IMR-90 (cell line): ENCODE measurements at regions not wholly inside any gene's neighbourhood (a gene's known extent, or its start where the extent isn't known, plus 50 kb on each side); places are given as distances from the start of the nearest gene placed in this dataset.
A peak's percentile ranks its signal among the peaks of the same experiment; 100 is the strongest.

Experiments used
- ATAC-seq: fragments of 200-7000 bp; cut with Tn5 transposase; 2 replicates; pipeline ENCODE4 v1.9.1; 2020; ENCODE audit warnings: low read depth, mild to moderate bottlenecking, moderate library complexity
- BruUV-seq: library from RNA; stranded (reverse); fragments of 400-500 nt; replicated peaks from 2 replicates; lab custom pipeline; 2021; lab: Mats Ljungman, UMichigan
- CTCF ChIA-PET: fragments of 300-600 bp; formaldehyde crosslinking; extraction: SDS; loops from one replicate; lab custom pipeline; 2021; ENCODE audit warnings: antibody characterized with exemption; lab: Yijun Ruan, JAX
- POLR2A ChIA-PET: fragments of 300-600 bp; sonication (Branson Sonifier 250); formaldehyde crosslinking; loops from one replicate; lab custom pipeline; 2022; ENCODE audit warnings: antibody characterized with exemption; ENCODE audit not compliant: unreplicated experiment; lab: Charles Lee
- DNase-seq: peaks from one replicate; pipeline ENCODE4 v3.0.0; 2013
- H2AFZ ChIP-seq: replicated peaks from 2 replicates; pipeline ENCODE3; 2013; ENCODE audit warnings: low read length, mild to moderate bottlenecking; ENCODE audit not compliant: poor library complexity
- H2AK5ac ChIP-seq: 2 replicates; pipeline ENCODE4 v1.6.1; 2013; ENCODE audit warnings: low read depth, low read length, inconsistent platforms
- H2AK9ac ChIP-seq: replicated peaks from 2 replicates; pipeline ENCODE3; 2013; ENCODE audit warnings: mild to moderate bottlenecking, low read depth, low read length, moderate library complexity; ENCODE audit not compliant: poor library complexity
- H2BK120ac ChIP-seq: 2 replicates; pipeline ENCODE4 v1.6.1; 2013; ENCODE audit warnings: low read depth, low read length, inconsistent platforms
- H2BK15ac ChIP-seq: 3 replicates; pipeline ENCODE4 v1.6.1; 2013; ENCODE audit warnings: low read depth, low read length, inconsistent platforms
- H2BK20ac ChIP-seq: 2 replicates; pipeline ENCODE4 v1.6.1; 2013; ENCODE audit warnings: low read depth, mild to moderate bottlenecking, inconsistent platforms, low read length, moderate library complexity
- H2BK5ac ChIP-seq: 2 replicates; pipeline ENCODE4 v1.6.1; 2013; ENCODE audit warnings: mild to moderate bottlenecking, low read depth, low read length, inconsistent platforms; ENCODE audit not compliant: poor library complexity, severe bottlenecking
- H3K14ac ChIP-seq: replicated peaks from 2 replicates; pipeline ENCODE4 v1.6.1; 2013; ENCODE audit warnings: low read depth, low read length, inconsistent platforms
- H3K18ac ChIP-seq: 2 replicates; pipeline ENCODE4 v1.6.1; 2013; ENCODE audit warnings: low read depth, low read length, control low read depth
- H3K23ac ChIP-seq: 2 replicates; pipeline ENCODE4 v1.6.1; 2013; ENCODE audit warnings: low read depth, low read length, inconsistent platforms
- H3K27ac ChIP-seq: 2 replicates; pipeline ENCODE4 v1.5.1; 2013; ENCODE audit warnings: mild to moderate bottlenecking, control low read depth, low read length; ENCODE audit not compliant: insufficient read depth
- H3K27me3 ChIP-seq: 2 replicates; pipeline ENCODE4 v1.6.1; 2013; ENCODE audit warnings: low read length; ENCODE audit not compliant: control insufficient read depth, insufficient read depth
- H3K36me3 ChIP-seq: 2 replicates; pipeline ENCODE4 v1.6.1; 2013; ENCODE audit warnings: low read length, mixed read lengths; ENCODE audit not compliant: control insufficient read depth, insufficient read depth
- H3K4ac ChIP-seq: 2 replicates; pipeline ENCODE4 v1.6.1; 2013; ENCODE audit warnings: low read depth, low read length, inconsistent platforms
- H3K4me1 ChIP-seq: 2 replicates; pipeline ENCODE4 v1.6.1; 2013; ENCODE audit warnings: low read length, mixed read lengths; ENCODE audit not compliant: control insufficient read depth, insufficient read depth
- H3K4me2 ChIP-seq: 2 replicates; pipeline ENCODE4 v1.6.1; 2013; ENCODE audit warnings: low read depth, mild to moderate bottlenecking, control low read depth, low read length, moderate library complexity
- H3K4me3 ChIP-seq: 2 replicates; pipeline ENCODE4 v1.5.1; 2013; ENCODE audit warnings: low read depth, mild to moderate bottlenecking, control low read depth, low read length, moderate library complexity; ENCODE audit not compliant: insufficient read depth
- H3K56ac ChIP-seq: 2 replicates; pipeline ENCODE4 v1.6.1; 2013; ENCODE audit warnings: low read length, inconsistent platforms; ENCODE audit not compliant: insufficient read depth; ENCODE audit errors: extremely low read depth
- H3K79me1 ChIP-seq, 2 experiments: 2 replicates each; pipeline ENCODE4 v1.6.1; 2013; ENCODE audit warnings: low read length in 2 of 2, inconsistent platforms in 1 of 2, low read depth in 1 of 2
- H3K9ac ChIP-seq: 2 replicates; pipeline ENCODE4 v1.6.1; 2013; ENCODE audit warnings: low read depth, low read length, control low read depth
- H3K9me1 ChIP-seq: 2 replicates; pipeline ENCODE4 v1.6.1; 2013; ENCODE audit warnings: low read length, inconsistent platforms; ENCODE audit not compliant: insufficient read depth
- H3K9me3 ChIP-seq: 2 replicates; pipeline ENCODE4 v1.6.1; 2013; ENCODE audit warnings: low read length; ENCODE audit not compliant: control insufficient read depth, insufficient read depth
- H4K20me1 ChIP-seq: 2 replicates; pipeline ENCODE4 v1.6.1; 2013; ENCODE audit warnings: low read length, inconsistent platforms; ENCODE audit not compliant: insufficient read depth
- H4K5ac ChIP-seq: 2 replicates; pipeline ENCODE4 v1.6.1; 2013; ENCODE audit warnings: mild to moderate bottlenecking, low read depth, low read length, control low read depth
- H4K8ac ChIP-seq, 2 experiments: 2 replicates each; pipeline ENCODE4 v1.6.1; 2013; ENCODE audit warnings: low read depth in 2 of 2, low read length in 2 of 2, control low read depth in 1 of 2, inconsistent platforms in 1 of 2
- H4K91ac ChIP-seq: 2 replicates; pipeline ENCODE4 v1.6.1; 2013; ENCODE audit warnings: low read depth, low read length, inconsistent platforms; ENCODE audit not compliant: insufficient read depth
- BHLHE40 ChIP-seq: fragments of 150-350 bp; IDR thresholded peaks from 2 replicates; pipeline ENCODE4 v1.6.1; 2016; ENCODE audit warnings: mild to moderate bottlenecking, low read depth, low read length
- CEBPB ChIP-seq: IDR thresholded peaks from 2 replicates; pipeline ENCODE4 v1.6.1; 2012; ENCODE audit warnings: low read depth, low read length, improper control_type of control experiment
- CHD1 ChIP-seq: IDR thresholded peaks from 2 replicates; pipeline ENCODE4 v1.6.1; 2012; ENCODE audit warnings: low read depth, low read length, improper control_type of control experiment
- CTCF ChIP-seq: conservative IDR thresholded peaks from 2 replicates; pipeline ENCODE4 v1.5.1; 2012; ENCODE audit warnings: mild to moderate bottlenecking, low read depth, low read length, improper control_type of control experiment
- ELK1 ChIP-seq: fragments of 150-350 bp; IDR thresholded peaks from 2 replicates; pipeline ENCODE4 v1.6.1; 2016; ENCODE audit warnings: low read depth, mild to moderate bottlenecking, low read length, moderate library complexity, borderline replicate concordance
- FOS ChIP-seq: fragments of 150-350 bp; IDR thresholded peaks from 2 replicates; pipeline ENCODE4 v1.6.1; 2016; ENCODE audit warnings: low read depth, low read length
- MAFK ChIP-seq: IDR thresholded peaks from 2 replicates; pipeline ENCODE4 v1.6.1; 2012; ENCODE audit warnings: low read depth, low read length, improper control_type of control experiment
- MAZ ChIP-seq: IDR thresholded peaks from 2 replicates; pipeline ENCODE4 v1.6.1; 2012; ENCODE audit warnings: low read depth, mild to moderate bottlenecking, low read length, improper control_type of control experiment, moderate library complexity, borderline replicate concordance
- MXI1 ChIP-seq: IDR thresholded peaks from 2 replicates; pipeline ENCODE4 v1.6.1; 2012; ENCODE audit warnings: low read depth, mild to moderate bottlenecking, low read length, moderate library complexity, borderline replicate concordance
- NFE2L2 ChIP-seq: fragments of 150-350 bp; IDR thresholded peaks from 2 replicates; pipeline ENCODE4 v1.6.1; 2016; ENCODE audit warnings: low read depth, mild to moderate bottlenecking, low read length
- POLR2A ChIP-seq: IDR thresholded peaks from 2 replicates; pipeline ENCODE4 v1.6.1; 2012; ENCODE audit warnings: mild to moderate bottlenecking, low read depth, low read length
- RAD21 ChIP-seq: IDR thresholded peaks from 2 replicates; pipeline ENCODE4 v1.6.1; 2012; ENCODE audit warnings: low read length, improper control_type of control experiment
- RCOR1 ChIP-seq: IDR thresholded peaks from 2 replicates; pipeline ENCODE4 v1.6.1; 2012; ENCODE audit warnings: mild to moderate bottlenecking, low read length, improper control_type of control experiment; ENCODE audit not compliant: insufficient replicate concordance
- RFX5 ChIP-seq: IDR thresholded peaks from 2 replicates; pipeline ENCODE4 v1.8.0; 2012; ENCODE audit warnings: low read depth, mild to moderate bottlenecking, low read length, moderate library complexity
- SMC3 ChIP-seq: fragments of 150-350 bp; IDR thresholded peaks from 2 replicates; pipeline ENCODE4 v1.6.1; 2016; ENCODE audit warnings: low read depth, mild to moderate bottlenecking, antibody characterized with exemption, low read length, moderate library complexity
- WGBS, 2 experiments: methylation state at CpG; one replicate each; pipeline versions ENCODE4 v1.1.5 to v1.1.7; 2013; ENCODE audit warnings: missing lambda C conversion rate in 2 of 2; ENCODE audit not compliant: insufficient read length in 1 of 2; ENCODE audit errors: extremely low coverage in 2 of 2; 5-methylcytosine and 5-hydroxymethylcytosine counted together
- dilution Hi-C: fragments of 300-500 bp; cut with HindIII; formaldehyde crosslinking; loops from one replicate; pipeline ENCODE4 v1.14.3; 2018; ENCODE audit warnings: low sequenced_read_pairs; ENCODE audit not compliant: unreplicated experiment
- in situ Hi-C: fragments of 300-500 bp; cut with MboI; formaldehyde crosslinking; loops from 3 replicates; pipeline ENCODE4 v1.14.3; 2019; ENCODE audit warnings: low sequenced_read_pairs, inconsistent platforms, mixed read lengths
- intact Hi-C: fragments of 100-400 bp; cut with micrococcal nuclease; formaldehyde crosslinking; loops from 2 replicates; pipeline ENCODE4 v1.10.0; 2022
- TF ChIP-seq, protein P1 (sequence below): fragments of 150-350 bp; IDR thresholded peaks from 2 replicates; pipeline ENCODE4 v1.6.1; 2017; ENCODE audit warnings: mild to moderate bottlenecking, antibody characterized with exemption, low read length, low read depth

DNA sequence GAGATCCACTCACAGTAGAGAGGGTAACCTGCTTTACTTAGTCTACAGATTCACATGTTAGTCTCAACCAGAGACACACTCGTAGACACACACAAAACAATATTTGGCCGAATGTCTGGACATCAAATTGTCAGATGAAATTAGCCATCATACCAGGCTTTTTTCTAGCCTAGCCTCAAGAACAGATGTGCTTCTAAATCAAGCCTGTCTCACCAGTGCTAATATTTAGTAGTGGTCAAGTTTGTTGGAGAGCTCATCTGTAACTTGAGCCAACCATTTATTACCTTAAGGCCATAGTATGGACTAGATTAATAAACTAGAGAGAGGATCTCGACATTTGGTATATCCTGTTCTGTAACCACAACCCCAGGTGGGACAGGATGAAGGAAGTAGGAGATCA, 1118.8 kb upstream of the MAP3K7 start:
- CTCF ChIA-PET = interaction anchor here (0.6 kb wide), 1 partner anchor 658 kb away, joined by 3 read pairs; no protein-coding TSS in a partner anchor
- Histone ChIP-seq H4K5ac (peak overlapping the region; percentile 56; the same call in 1 of the 2 replicates), H4K91ac (no peak overlapping the region), H2AK5ac (no peak overlapping the region), H4K20me1 (no peaks in the 10 kb centered on the region), H3K79me1 (no peaks in the 10 kb centered on the region), H3K4me1 (no peaks in the 10 kb centered on the region; the same call in 1 of the 2 replicates), H3K9me3 (no peaks in the 10 kb centered on the region), H3K14ac (no peak overlapping the region), H3K4me3 (no peak overlapping the region), H4K8ac (no peak overlapping the region), H2AFZ (no peak overlapping the region), H2BK15ac (no peak overlapping the region), H3K27ac (no peak overlapping the region), H2BK20ac (no peak overlapping the region), H2BK120ac (no peak overlapping the region), H3K56ac (no peak overlapping the region), H3K9ac (no peak overlapping the region), H3K4me2 (no peak overlapping the region), H2BK5ac (no peak overlapping the region), H2AK9ac (no peak overlapping the region), H3K18ac (peak overlapping the region; percentile 26; the same call in 1 of the 2 replicates), H3K27me3 (no peaks in the 10 kb centered on the region), H3K36me3 (no peaks in the 10 kb centered on the region), H3K4ac (no peak overlapping the region), H3K9me1 (no peaks in the 10 kb centered on the region), H3K23ac (no peak overlapping the region)
- TF ChIP-seq RCOR1 (no peak), CEBPB (no peak), SMC3 (no peak), CTCF (no peak), ELK1 (no peak), RFX5 (no peak), RAD21 (no peak), BHLHE40 (no peak), MXI1 (no peak), MAZ (no peak), FOS (no peak), MAFK (no peak), NFE2L2 (no peak), CHD1 (no peak), POLR2A (no peak)
- TF ChIP-seq, protein P1, sequence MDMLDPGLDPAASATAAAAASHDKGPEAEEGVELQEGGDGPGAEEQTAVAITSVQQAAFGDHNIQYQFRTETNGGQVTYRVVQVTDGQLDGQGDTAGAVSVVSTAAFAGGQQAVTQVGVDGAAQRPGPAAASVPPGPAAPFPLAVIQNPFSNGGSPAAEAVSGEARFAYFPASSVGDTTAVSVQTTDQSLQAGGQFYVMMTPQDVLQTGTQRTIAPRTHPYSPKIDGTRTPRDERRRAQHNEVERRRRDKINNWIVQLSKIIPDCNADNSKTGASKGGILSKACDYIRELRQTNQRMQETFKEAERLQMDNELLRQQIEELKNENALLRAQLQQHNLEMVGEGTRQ = no peak
- POLR2A ChIA-PET = no interaction called here
- no peak for ATAC-seq
- DNase-seq = no peak
- dilution Hi-C loops (no loop called here), intact Hi-C loops (no loop called here), in situ Hi-C loops (no loop called here)
- BruUV-seq = no TSS peak
- WGBS, 2 experiments = no CpG with 5 or more reads among the region's 3 CpGs
